ENCODE measurements at regions not wholly inside any gene's neighbourhood (a gene's known extent, or its start where the extent isn't known, plus 50 kb on each side); places are given as distances from the start of the nearest gene placed in this dataset.

DNA sequence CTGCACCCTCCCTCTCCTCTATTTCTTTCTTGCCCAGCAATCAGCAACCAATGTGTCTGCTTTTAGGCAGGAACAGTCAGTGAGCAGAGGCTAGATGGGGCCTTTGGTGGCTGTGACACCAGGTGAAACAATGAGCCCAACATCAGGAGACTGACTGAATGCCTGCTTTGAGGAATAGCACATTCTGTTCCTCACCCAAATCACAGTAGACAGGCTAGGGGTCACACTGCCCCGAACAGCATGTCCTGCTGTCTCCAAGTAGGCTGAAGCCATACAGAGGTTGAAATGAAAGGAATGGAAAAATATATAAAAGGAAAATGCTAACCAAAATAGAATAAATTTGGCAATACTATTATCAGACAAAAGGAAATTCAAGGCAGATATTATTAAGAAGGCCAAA is 122.5 kb upstream of the GDNF start:
- no peak overlapping the region for H3K4me3 Mint-ChIP-seq
- DNase-seq: no peak
- peaks cover 28% of the 10 kb centered on the region for H3K9me3 Mint-ChIP-seq
- Histone ChIP-seq H3K9me3 (ENCODE audit: control insufficient read depth, low read length) (peaks cover 30% of the 10 kb centered on the region), H3K4me3 (ENCODE audit: low read length) (no peak overlapping the region), H3K27ac (ENCODE audit: low read depth, low read length) (no peak overlapping the region), H3K9ac (ENCODE audit: extremely low read depth, low read length, poor library complexity, severe bottlenecking) (no peak overlapping the region), H3K36me3 (ENCODE audit: control insufficient read depth, insufficient read depth, low read length) (no peaks in the 10 kb centered on the region), H3K4me1 (ENCODE audit: control insufficient read depth, insufficient read depth, low read length) (no peaks in the 10 kb centered on the region), H3K27me3 (ENCODE audit: control insufficient read depth, insufficient read depth, low read length, poor library complexity, severe bottlenecking) (no peaks in the 10 kb centered on the region)
- TF ChIP-seq, protein P1, sequence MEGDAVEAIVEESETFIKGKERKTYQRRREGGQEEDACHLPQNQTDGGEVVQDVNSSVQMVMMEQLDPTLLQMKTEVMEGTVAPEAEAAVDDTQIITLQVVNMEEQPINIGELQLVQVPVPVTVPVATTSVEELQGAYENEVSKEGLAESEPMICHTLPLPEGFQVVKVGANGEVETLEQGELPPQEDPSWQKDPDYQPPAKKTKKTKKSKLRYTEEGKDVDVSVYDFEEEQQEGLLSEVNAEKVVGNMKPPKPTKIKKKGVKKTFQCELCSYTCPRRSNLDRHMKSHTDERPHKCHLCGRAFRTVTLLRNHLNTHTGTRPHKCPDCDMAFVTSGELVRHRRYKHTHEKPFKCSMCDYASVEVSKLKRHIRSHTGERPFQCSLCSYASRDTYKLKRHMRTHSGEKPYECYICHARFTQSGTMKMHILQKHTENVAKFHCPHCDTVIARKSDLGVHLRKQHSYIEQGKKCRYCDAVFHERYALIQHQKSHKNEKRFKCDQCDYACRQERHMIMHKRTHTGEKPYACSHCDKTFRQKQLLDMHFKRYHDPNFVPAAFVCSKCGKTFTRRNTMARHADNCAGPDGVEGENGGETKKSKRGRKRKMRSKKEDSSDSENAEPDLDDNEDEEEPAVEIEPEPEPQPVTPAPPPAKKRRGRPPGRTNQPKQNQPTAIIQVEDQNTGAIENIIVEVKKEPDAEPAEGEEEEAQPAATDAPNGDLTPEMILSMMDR (conservative IDR thresholded peaks at IDR 0.05): no peak
- WGBS, 2 experiments (ENCODE audit: insufficient coverage in 1 of 2, insufficient read length in 1 of 2): 88% methylated on average over 1 of the region's 1 CpG; no CpG with 5 or more reads in 1 of the 2 experiments
- peaks cover 5% of the 10 kb centered on the region for H3K36me3 Mint-ChIP-seq (ENCODE audit: low read depth)
- no peak overlapping the region for H3K27ac Mint-ChIP-seq
- H3K27me3 Mint-ChIP-seq (ENCODE audit: insufficient read depth): no peaks in the 10 kb centered on the region
- no peaks in the 10 kb centered on the region for H3K4me1 Mint-ChIP-seq

DNA sequence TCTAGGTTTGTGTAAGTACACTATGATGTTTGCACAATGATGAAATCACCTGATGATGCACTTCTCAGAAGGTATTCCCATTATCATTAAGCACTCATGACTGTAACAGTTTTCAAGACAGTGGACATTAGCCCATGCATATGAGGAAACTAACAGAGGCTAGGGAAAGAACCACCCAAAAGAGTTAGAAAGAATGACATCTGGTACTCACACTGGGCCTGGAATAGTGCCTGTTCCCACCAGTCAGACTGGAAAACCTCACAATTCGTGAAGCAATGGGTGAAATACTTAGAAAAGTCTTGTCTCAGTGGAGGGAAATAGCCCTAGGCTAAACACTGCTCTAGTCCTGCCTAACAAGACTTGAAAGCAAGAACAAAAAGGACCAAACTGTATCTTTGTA is 117.4 kb upstream of the GDNF start:
- Histone ChIP-seq H3K4me3 (ENCODE audit: low read length) (no peak overlapping the region), H3K9me3 (ENCODE audit: control insufficient read depth, low read length) (peaks cover 34% of the 10 kb centered on the region), H3K36me3 (ENCODE audit: control insufficient read depth, insufficient read depth, low read length) (no peaks in the 10 kb centered on the region), H3K27ac (ENCODE audit: low read depth, low read length) (no peak overlapping the region), H3K9ac (ENCODE audit: extremely low read depth, low read length, poor library complexity, severe bottlenecking) (no peak overlapping the region), H3K27me3 (ENCODE audit: control insufficient read depth, insufficient read depth, low read length, poor library complexity, severe bottlenecking) (no peaks in the 10 kb centered on the region), H3K4me1 (ENCODE audit: control insufficient read depth, insufficient read depth, low read length) (no peaks in the 10 kb centered on the region)
- Mint-ChIP-seq H3K36me3 (ENCODE audit: low read depth) (peaks cover 5% of the 10 kb centered on the region), H3K9me3 (peaks cover 31% of the 10 kb centered on the region), H3K4me3 (no peak overlapping the region), H3K4me1 (no peaks in the 10 kb centered on the region), H3K27ac (no peak overlapping the region), H3K27me3 (ENCODE audit: insufficient read depth) (no peaks in the 10 kb centered on the region)
- no peak for DNase-seq
- TF ChIP-seq, protein P1 (conservative IDR thresholded peaks at IDR 0.05): no peak
- WGBS, 2 experiments (ENCODE audit: insufficient coverage in 1 of 2, insufficient read length in 1 of 2): 83 to 88% methylated on average over 1 of the region's 1 CpG

DNA sequence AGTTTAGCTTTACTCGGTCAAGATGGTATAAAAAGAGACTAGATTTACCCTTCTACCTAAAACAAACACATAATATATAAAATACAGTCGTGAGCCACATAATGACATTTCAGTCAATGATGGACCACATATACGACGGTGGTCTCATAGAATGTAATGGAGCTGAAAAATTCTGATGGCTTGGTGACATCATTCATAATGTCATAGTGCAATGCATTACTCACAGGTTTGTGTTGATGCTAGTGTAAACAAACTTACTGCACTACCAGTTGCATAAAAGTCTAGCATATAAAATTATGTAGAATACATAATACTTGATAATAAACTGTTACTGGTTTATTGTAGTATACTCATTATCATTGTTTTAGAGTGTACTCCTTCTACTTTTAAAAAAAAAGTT is 115.9 kb upstream of the GDNF start:
- Mint-ChIP-seq H3K27me3 (ENCODE audit: insufficient read depth) (peaks cover 1% of the 10 kb centered on the region), H3K4me1 (no peaks in the 10 kb centered on the region), H3K36me3 (ENCODE audit: low read depth) (peaks cover 5% of the 10 kb centered on the region), H3K9me3 (peaks cover 31% of the 10 kb centered on the region), H3K4me3 (no peak overlapping the region), H3K27ac (no peak overlapping the region)
- H3K4me1 ChIP-seq (ENCODE audit: control insufficient read depth, insufficient read depth, low read length): no peaks in the 10 kb centered on the region
- no peak overlapping the region for H3K9ac ChIP-seq (ENCODE audit: extremely low read depth, low read length, poor library complexity, severe bottlenecking)
- peaks cover 34% of the 10 kb centered on the region for H3K9me3 ChIP-seq (ENCODE audit: control insufficient read depth, low read length)
- no peak overlapping the region for H3K4me3 ChIP-seq (ENCODE audit: low read length)
- no peaks in the 10 kb centered on the region for H3K27me3 ChIP-seq (ENCODE audit: control insufficient read depth, insufficient read depth, low read length, poor library complexity, severe bottlenecking)
- 90 to 100% methylated on average over 2 to 4 of the region's 4 CpGs for WGBS, 2 experiments (ENCODE audit: insufficient coverage in 1 of 2, insufficient read length in 1 of 2)
- H3K27ac ChIP-seq (ENCODE audit: low read depth, low read length): no peak overlapping the region
- no peaks in the 10 kb centered on the region for H3K36me3 ChIP-seq (ENCODE audit: control insufficient read depth, insufficient read depth, low read length)
- DNase-seq: no peak
- TF ChIP-seq, protein P1 (conservative IDR thresholded peaks at IDR 0.05): no peak
